ENCODE measurements at regions not wholly inside any gene's neighbourhood (a gene's known extent, or its start where the extent isn't known, plus 50 kb on each side); places are given as distances from the start of the nearest gene placed in this dataset.

- Histone ChIP-seq H3F3A (ENCODE audit: insufficient read depth, low read length, poor library complexity, severe bottlenecking) (no peaks in the 10 kb centered on the region), H3K4me2 (ENCODE audit: low read length) (no peak overlapping the region), H3K36me3 (ENCODE audit: insufficient read depth, low read length) (no peaks in the 10 kb centered on the region), H4K20me1 (ENCODE audit: insufficient read depth) (no peaks in the 10 kb centered on the region), H3K9ac (ENCODE audit: low read length) (no peak overlapping the region), H3K9me2 (ENCODE audit: insufficient read depth, low read length) (no peaks in the 10 kb centered on the region), H3K79me2 (replicated peaks; ENCODE audit: insufficient read depth, low read length) (no peaks in the 10 kb centered on the region), H3K27me3 (ENCODE audit: insufficient read depth, low read depth, low read length) (no peaks in the 10 kb centered on the region), H2AFZ (ENCODE audit: low read depth, low read length) (no peak overlapping the region), H3K4me3 (ENCODE audit: low read length) (no peak overlapping the region), H3K27ac (ENCODE audit: low read length) (no peak overlapping the region), H3K9me3 (ENCODE audit: low read length) (no peaks in the 10 kb centered on the region)
- TF ChIP-seq POLR2AphosphoS5 (IDR thresholded peaks at IDR 0.05) (no peak), CTCF (IDR thresholded peaks at IDR 0.05; ENCODE audit: poor library complexity, severe bottlenecking) (no peak), EP300 (conservative IDR thresholded peaks at IDR 0.05; ENCODE audit: poor library complexity, severe bottlenecking) (no peak), TAF1 (IDR thresholded peaks at IDR 0.05; ENCODE audit: low read depth) (no peak), MXI1 (conservative IDR thresholded peaks at IDR 0.05; ENCODE audit: poor library complexity, severe bottlenecking) (no peak), RAD21 (conservative IDR thresholded peaks at IDR 0.05) (no peak), SMC3 (conservative IDR thresholded peaks at IDR 0.05; ENCODE audit: poor library complexity) (no peak), EZH2 (IDR thresholded peaks at IDR 0.05; ENCODE audit: borderline replicate concordance, insufficient read depth, low read length, poor library complexity, severe bottlenecking) (no peak), REST (IDR thresholded peaks at IDR 0.05; ENCODE audit: borderline replicate concordance) (no peak)
Observed at GRCh38 chr20:4326195-4327065, 77.3 kb upstream of the ADRA1D start.

GRCh38 chr20:4325548-4326187, 76.6 kb upstream of the ADRA1D start:
- no peaks in the 10 kb centered on the region for H4K20me1 ChIP-seq (ENCODE audit: insufficient read depth)
- H2AFZ ChIP-seq (ENCODE audit: low read depth, low read length), result no peak overlapping the region
- H3K27me3 ChIP-seq (ENCODE audit: insufficient read depth, low read depth, low read length), result no peaks in the 10 kb centered on the region
- H3K79me2 ChIP-seq (replicated peaks; ENCODE audit: insufficient read depth, low read length), result no peaks in the 10 kb centered on the region
- H3F3A ChIP-seq (ENCODE audit: insufficient read depth, low read length, poor library complexity, severe bottlenecking), result no peaks in the 10 kb centered on the region
- H3K9me2 ChIP-seq (ENCODE audit: insufficient read depth, low read length), result no peaks in the 10 kb centered on the region
- H3K4me2 ChIP-seq (ENCODE audit: low read length), result no peak overlapping the region
- no peak overlapping the region for H3K4me3 ChIP-seq (ENCODE audit: low read length)
- no peaks in the 10 kb centered on the region for H3K36me3 ChIP-seq (ENCODE audit: insufficient read depth, low read length)
- no peaks in the 10 kb centered on the region for H3K9me3 ChIP-seq (ENCODE audit: low read length)
- no peak overlapping the region for H3K9ac ChIP-seq (ENCODE audit: low read length)
- H3K27ac ChIP-seq (ENCODE audit: low read length), result no peak overlapping the region
- no peak for TF ChIP-seq EZH2 (IDR thresholded peaks at IDR 0.05; ENCODE audit: borderline replicate concordance, insufficient read depth, low read length, poor library complexity, severe bottlenecking)
- no peak for TF ChIP-seq EP300 (conservative IDR thresholded peaks at IDR 0.05; ENCODE audit: poor library complexity, severe bottlenecking)
- TF ChIP-seq SMC3 (conservative IDR thresholded peaks at IDR 0.05; ENCODE audit: poor library complexity), result no peak
- no peak for TF ChIP-seq REST (IDR thresholded peaks at IDR 0.05; ENCODE audit: borderline replicate concordance)
- TF ChIP-seq MXI1 (conservative IDR thresholded peaks at IDR 0.05; ENCODE audit: poor library complexity, severe bottlenecking), result no peak
- no peak for TF ChIP-seq RAD21 (conservative IDR thresholded peaks at IDR 0.05)
- no peak for TF ChIP-seq CTCF (IDR thresholded peaks at IDR 0.05; ENCODE audit: poor library complexity, severe bottlenecking)
- TF ChIP-seq POLR2AphosphoS5 (IDR thresholded peaks at IDR 0.05), result no peak
- TF ChIP-seq TAF1 (IDR thresholded peaks at IDR 0.05; ENCODE audit: low read depth), result no peak
